ENCODE measurements at regions not wholly inside any gene's neighbourhood (a gene's known extent, or its start where the extent isn't known, plus 50 kb on each side); places are given as distances from the start of the nearest gene placed in this dataset.

DNA sequence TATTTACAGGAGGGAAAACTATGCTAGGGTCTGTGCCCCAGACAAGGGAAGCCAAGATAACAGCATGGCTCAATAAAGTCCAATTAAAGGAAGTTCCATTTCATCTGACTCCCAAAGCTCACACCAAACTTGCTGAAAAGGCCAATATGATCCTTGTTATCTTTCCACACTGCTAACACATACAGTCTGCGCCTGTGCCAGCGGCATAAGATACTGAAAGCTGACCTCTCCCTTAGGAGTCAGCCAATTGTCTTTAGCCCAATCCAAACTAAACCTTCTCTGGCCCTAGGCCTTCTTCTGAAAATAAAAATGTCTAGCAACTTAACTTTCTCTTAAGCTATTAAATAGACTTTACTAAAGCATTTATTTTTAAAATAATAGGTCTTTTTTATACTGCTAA lies 179.0 kb upstream of the PLD5 start:
- TF ChIP-seq, protein P1, sequence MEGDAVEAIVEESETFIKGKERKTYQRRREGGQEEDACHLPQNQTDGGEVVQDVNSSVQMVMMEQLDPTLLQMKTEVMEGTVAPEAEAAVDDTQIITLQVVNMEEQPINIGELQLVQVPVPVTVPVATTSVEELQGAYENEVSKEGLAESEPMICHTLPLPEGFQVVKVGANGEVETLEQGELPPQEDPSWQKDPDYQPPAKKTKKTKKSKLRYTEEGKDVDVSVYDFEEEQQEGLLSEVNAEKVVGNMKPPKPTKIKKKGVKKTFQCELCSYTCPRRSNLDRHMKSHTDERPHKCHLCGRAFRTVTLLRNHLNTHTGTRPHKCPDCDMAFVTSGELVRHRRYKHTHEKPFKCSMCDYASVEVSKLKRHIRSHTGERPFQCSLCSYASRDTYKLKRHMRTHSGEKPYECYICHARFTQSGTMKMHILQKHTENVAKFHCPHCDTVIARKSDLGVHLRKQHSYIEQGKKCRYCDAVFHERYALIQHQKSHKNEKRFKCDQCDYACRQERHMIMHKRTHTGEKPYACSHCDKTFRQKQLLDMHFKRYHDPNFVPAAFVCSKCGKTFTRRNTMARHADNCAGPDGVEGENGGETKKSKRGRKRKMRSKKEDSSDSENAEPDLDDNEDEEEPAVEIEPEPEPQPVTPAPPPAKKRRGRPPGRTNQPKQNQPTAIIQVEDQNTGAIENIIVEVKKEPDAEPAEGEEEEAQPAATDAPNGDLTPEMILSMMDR (conservative IDR thresholded peaks at IDR 0.05; ENCODE audit: low read depth in 2 of 2): no peak
- TF ChIP-seq POLR2AphosphoS5 (IDR thresholded peaks at IDR 0.05; ENCODE audit: low read depth): no peak
- no peak for TF ChIP-seq EZH2 (IDR thresholded peaks at IDR 0.05; ENCODE audit: low read depth, unreplicated experiment)
- TF ChIP-seq EZH2phosphoT487 (IDR thresholded peaks at IDR 0.05; ENCODE audit: unreplicated experiment): no peak
- TF ChIP-seq CREB1 (CRISPR knock-in tag; IDR thresholded peaks at IDR 0.05; ENCODE audit: low read depth): no peak
- TF ChIP-seq, protein P2, sequence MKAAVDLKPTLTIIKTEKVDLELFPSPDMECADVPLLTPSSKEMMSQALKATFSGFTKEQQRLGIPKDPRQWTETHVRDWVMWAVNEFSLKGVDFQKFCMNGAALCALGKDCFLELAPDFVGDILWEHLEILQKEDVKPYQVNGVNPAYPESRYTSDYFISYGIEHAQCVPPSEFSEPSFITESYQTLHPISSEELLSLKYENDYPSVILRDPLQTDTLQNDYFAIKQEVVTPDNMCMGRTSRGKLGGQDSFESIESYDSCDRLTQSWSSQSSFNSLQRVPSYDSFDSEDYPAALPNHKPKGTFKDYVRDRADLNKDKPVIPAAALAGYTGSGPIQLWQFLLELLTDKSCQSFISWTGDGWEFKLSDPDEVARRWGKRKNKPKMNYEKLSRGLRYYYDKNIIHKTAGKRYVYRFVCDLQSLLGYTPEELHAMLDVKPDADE (IDR thresholded peaks at IDR 0.05): no peak
- TF ChIP-seq, protein P3, sequence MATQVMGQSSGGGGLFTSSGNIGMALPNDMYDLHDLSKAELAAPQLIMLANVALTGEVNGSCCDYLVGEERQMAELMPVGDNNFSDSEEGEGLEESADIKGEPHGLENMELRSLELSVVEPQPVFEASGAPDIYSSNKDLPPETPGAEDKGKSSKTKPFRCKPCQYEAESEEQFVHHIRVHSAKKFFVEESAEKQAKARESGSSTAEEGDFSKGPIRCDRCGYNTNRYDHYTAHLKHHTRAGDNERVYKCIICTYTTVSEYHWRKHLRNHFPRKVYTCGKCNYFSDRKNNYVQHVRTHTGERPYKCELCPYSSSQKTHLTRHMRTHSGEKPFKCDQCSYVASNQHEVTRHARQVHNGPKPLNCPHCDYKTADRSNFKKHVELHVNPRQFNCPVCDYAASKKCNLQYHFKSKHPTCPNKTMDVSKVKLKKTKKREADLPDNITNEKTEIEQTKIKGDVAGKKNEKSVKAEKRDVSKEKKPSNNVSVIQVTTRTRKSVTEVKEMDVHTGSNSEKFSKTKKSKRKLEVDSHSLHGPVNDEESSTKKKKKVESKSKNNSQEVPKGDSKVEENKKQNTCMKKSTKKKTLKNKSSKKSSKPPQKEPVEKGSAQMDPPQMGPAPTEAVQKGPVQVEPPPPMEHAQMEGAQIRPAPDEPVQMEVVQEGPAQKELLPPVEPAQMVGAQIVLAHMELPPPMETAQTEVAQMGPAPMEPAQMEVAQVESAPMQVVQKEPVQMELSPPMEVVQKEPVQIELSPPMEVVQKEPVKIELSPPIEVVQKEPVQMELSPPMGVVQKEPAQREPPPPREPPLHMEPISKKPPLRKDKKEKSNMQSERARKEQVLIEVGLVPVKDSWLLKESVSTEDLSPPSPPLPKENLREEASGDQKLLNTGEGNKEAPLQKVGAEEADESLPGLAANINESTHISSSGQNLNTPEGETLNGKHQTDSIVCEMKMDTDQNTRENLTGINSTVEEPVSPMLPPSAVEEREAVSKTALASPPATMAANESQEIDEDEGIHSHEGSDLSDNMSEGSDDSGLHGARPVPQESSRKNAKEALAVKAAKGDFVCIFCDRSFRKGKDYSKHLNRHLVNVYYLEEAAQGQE (IDR thresholded peaks at IDR 0.05; ENCODE audit: unreplicated experiment): no peak

Data from GM23338 (cell line).